WTC11 (cell line): ENCODE measurements at regions not wholly inside any gene's neighbourhood (a gene's known extent, or its start where the extent isn't known, plus 50 kb on each side); places are given as distances from the start of the nearest gene placed in this dataset.

Experiments
- CREM ChIP-seq: sonication (generic); formaldehyde crosslinking; IDR thresholded peaks from 2 replicates; pipeline ENCODE4 v1.8.1; 2022; ENCODE audit warnings: mild to moderate bottlenecking, missing genetic modification reagents, moderate library complexity
- GTF2I ChIP-seq: fragments of 250-450 bp; sonication (Bioruptor Pico); conservative IDR thresholded peaks from 2 replicates; pipeline ENCODE4 v1.4.0; 2021; ENCODE audit warnings: mild to moderate bottlenecking
- JAZF1 ChIP-seq: fragments of 250-450 bp; sonication (Bioruptor Pico); IDR thresholded peaks from 2 replicates; pipeline ENCODE4 v1.9.0; 2021; ENCODE audit warnings: moderate library complexity, mild to moderate bottlenecking, inconsistent platforms
- JUN ChIP-seq: sonication (generic); formaldehyde crosslinking; IDR thresholded peaks from 2 replicates; pipeline ENCODE4 v1.8.0; 2023; ENCODE audit warnings: mild to moderate bottlenecking, missing genetic modification reagents
- SP1 ChIP-seq: sonication (generic); formaldehyde crosslinking; conservative IDR thresholded peaks from 2 replicates; pipeline ENCODE4 v1.8.1; 2022; ENCODE audit warnings: missing genetic modification reagents
- ZNF416 ChIP-seq: fragments of 250-450 bp; sonication (Bioruptor Pico); IDR thresholded peaks from 2 replicates; pipeline ENCODE4 v1.9.0; 2021; ENCODE audit warnings: mild to moderate bottlenecking, inconsistent platforms
- TF ChIP-seq, protein P1 (sequence below): sonication (generic); formaldehyde crosslinking; IDR thresholded peaks from 2 replicates; pipeline ENCODE4 v1.8.1; 2022; ENCODE audit warnings: low read depth, missing genetic modification reagents, borderline replicate concordance
- TF ChIP-seq, protein P2 (sequence below): sonication (generic); formaldehyde crosslinking; conservative IDR thresholded peaks from 2 replicates; pipeline ENCODE4 v1.8.1; 2022; ENCODE audit warnings: mild to moderate bottlenecking, missing genetic modification reagents
- TF ChIP-seq, protein P3 (sequence below): fragments of 200-600 bp; IDR thresholded peaks from 2 replicates; pipeline ENCODE4 v1.8.0; 2022; ENCODE audit warnings: antibody characterized with exemption
- TF ChIP-seq, protein P4 (sequence below): sonication (generic); formaldehyde crosslinking; IDR thresholded peaks from 2 replicates; pipeline ENCODE4 v1.8.0; 2022; ENCODE audit warnings: mild to moderate bottlenecking, missing genetic modification reagents
- TF ChIP-seq, protein P5 (sequence below): fragments of 250-450 bp; sonication (Bioruptor Pico); IDR thresholded peaks from 2 replicates; pipeline ENCODE4 v2.1.2; 2022; ENCODE audit warnings: mild to moderate bottlenecking, moderate library complexity

DNA sequence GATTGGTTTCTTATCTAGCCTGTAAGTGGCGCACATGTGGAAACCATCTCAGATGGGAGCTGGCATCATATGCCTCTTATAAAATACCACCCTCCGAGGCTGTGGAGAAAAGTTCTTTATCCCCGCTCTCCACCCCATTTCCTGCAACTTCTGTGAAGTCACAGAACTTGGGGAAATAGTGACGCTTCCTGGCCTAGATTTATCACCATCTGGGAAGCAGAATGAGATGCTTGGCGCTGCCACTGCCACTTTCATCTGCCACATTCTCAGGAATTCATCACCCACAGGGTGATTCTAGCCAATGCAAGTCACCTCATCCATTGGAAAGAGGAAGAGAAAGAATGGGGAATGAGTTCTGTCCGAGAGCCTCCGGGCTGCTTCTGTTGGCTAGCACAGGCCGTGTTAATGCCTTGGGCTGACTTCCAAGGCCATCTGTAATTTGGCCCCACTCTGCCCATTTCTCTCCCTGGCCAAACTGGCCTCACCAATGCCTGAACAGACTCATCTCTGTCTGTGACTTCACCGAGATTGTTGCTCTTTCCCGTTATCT, 148.8 kb upstream of the SOX4 start:
- TF ChIP-seq, protein P1, sequence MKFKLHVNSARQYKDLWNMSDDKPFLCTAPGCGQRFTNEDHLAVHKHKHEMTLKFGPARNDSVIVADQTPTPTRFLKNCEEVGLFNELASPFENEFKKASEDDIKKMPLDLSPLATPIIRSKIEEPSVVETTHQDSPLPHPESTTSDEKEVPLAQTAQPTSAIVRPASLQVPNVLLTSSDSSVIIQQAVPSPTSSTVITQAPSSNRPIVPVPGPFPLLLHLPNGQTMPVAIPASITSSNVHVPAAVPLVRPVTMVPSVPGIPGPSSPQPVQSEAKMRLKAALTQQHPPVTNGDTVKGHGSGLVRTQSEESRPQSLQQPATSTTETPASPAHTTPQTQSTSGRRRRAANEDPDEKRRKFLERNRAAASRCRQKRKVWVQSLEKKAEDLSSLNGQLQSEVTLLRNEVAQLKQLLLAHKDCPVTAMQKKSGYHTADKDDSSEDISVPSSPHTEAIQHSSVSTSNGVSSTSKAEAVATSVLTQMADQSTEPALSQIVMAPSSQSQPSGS (CRISPR knock-in tag): no peak
- TF ChIP-seq SP1 (CRISPR knock-in tag) (no peak), CREM (CRISPR knock-in tag) (no peak), ZNF416 (CRISPR knock-in tag) (no peak), JAZF1 (CRISPR knock-in tag) (no peak), JUN (CRISPR knock-in tag) (no peak), GTF2I (CRISPR knock-in tag) (no peak)
- TF ChIP-seq, protein P2, sequence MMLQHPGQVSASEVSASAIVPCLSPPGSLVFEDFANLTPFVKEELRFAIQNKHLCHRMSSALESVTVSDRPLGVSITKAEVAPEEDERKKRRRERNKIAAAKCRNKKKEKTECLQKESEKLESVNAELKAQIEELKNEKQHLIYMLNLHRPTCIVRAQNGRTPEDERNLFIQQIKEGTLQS (CRISPR knock-in tag): no peak
- TF ChIP-seq, protein P3, sequence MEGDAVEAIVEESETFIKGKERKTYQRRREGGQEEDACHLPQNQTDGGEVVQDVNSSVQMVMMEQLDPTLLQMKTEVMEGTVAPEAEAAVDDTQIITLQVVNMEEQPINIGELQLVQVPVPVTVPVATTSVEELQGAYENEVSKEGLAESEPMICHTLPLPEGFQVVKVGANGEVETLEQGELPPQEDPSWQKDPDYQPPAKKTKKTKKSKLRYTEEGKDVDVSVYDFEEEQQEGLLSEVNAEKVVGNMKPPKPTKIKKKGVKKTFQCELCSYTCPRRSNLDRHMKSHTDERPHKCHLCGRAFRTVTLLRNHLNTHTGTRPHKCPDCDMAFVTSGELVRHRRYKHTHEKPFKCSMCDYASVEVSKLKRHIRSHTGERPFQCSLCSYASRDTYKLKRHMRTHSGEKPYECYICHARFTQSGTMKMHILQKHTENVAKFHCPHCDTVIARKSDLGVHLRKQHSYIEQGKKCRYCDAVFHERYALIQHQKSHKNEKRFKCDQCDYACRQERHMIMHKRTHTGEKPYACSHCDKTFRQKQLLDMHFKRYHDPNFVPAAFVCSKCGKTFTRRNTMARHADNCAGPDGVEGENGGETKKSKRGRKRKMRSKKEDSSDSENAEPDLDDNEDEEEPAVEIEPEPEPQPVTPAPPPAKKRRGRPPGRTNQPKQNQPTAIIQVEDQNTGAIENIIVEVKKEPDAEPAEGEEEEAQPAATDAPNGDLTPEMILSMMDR: no peak
- TF ChIP-seq, protein P4, sequence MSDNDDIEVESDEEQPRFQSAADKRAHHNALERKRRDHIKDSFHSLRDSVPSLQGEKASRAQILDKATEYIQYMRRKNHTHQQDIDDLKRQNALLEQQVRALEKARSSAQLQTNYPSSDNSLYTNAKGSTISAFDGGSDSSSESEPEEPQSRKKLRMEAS (CRISPR knock-in tag): no peak
- TF ChIP-seq, protein P5, sequence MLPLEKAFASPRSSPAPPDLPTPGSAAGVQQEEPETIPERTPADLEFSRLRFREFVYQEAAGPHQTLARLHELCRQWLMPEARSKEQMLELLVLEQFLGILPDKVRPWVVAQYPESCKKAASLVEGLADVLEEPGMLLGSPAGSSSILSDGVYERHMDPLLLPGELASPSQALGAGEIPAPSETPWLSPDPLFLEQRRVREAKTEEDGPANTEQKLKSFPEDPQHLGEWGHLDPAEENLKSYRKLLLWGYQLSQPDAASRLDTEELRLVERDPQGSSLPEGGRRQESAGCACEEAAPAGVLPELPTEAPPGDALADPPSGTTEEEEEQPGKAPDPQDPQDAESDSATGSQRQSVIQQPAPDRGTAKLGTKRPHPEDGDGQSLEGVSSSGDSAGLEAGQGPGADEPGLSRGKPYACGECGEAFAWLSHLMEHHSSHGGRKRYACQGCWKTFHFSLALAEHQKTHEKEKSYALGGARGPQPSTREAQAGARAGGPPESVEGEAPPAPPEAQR: no peak
